ENCODE measurements at regions not wholly inside any gene's neighbourhood (a gene's known extent, or its start where the extent isn't known, plus 50 kb on each side); places are given as distances from the start of the nearest gene placed in this dataset.
"Not testable (repeated sequence)": the region's sequence is repeated elsewhere in the genome, so short reads cannot be mapped to it uniquely, and the experiment has no call there.

DNA sequence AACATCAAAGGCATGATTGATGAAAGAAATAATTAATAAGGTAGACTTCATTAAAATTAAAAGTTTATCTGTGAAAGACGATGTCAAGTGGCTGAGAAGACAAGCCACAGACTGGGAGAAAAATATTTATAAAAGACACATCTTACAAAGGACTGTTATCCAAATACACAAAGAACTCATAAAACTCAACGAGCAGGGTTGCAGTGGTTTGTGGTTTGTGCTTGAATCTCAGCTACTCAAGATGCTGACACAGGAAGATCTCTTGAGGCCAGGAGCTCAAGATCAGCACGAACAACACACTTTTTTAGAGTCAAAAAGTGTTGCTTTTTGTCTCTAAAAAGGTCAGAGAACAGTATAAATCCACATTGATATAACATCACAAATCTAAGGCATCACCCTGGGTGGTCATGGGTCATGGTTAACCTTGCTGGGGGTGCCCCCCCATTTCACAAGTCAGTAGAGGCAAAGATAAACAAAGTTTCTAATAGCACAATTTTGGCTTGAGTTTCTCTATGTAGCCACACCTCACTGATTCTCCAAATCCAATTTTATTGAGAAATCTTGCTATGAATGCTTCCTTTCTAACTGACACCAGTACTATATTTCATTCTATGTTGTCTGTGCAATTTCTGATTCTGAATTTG lies 342.9 kb upstream of the RPS23 start:
- DNase-seq (ENCODE audit: low read depth in 2 of 3, low spot score in 2 of 3), result no peak

DNA sequence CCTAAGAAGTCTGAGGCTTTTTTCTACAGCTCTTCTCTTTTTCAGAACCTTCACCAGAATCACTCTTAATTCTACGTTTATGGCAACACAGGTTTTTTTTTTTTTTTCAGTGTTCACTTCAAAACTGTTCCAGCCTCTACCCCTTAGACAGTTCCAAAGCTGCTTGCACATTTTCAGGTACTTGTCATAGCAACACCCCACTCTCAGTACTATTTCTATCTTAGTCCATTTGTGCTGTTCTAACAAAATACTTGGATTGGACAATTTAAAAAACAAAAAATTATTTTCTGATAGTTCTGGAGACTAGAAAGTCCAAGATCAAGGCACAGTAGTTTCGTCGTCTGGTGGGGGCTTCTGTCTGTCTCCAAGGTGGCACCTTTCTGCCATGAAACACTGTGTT lies 340.9 kb upstream of the RPS23 start:
- DNase-seq (ENCODE audit: low read depth in 2 of 3, low spot score in 2 of 3), result no peak

DNA sequence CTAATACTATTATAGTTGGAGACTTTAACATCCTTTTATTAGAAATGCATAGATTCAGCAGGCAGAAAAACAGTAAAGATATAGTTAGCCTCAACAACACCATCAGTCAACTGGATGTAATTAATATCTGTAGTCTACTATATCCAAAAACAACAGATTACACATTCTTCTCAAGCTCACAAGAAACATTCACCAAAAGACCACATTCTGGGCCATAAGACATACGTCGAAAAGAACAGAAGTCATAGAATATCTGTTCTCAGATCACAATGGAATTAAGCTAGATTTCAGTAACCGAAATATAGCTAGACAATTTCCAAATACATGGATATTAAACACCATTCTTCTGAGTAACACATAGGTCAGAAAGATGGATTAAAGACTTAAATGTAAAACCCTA lies 336.6 kb upstream of the RPS23 start:
- DNase-seq (ENCODE audit: low read depth in 2 of 3, low spot score in 2 of 3), result no peak

DNA sequence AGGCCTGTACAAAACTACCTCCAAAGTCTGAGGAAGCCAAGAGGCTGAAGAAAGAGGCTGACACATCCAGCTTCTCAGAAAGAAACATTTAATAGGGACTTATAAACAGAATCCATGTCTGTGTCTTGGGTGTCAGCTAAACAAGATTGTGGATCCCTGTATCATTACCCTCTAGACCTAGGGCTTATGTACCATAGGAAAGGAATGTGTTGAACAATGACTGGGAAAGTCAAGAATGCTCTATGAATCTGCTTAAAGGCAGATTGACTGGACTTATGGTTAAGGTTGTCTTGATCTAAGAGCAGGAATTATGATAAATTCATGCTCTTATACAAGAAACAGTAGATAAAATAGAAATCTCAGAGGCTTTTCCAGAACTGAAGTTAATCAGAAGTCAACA lies 335.7 kb upstream of the RPS23 start:
- no peak for DNase-seq (ENCODE audit: low read depth in 2 of 3, low spot score in 2 of 3)

DNA sequence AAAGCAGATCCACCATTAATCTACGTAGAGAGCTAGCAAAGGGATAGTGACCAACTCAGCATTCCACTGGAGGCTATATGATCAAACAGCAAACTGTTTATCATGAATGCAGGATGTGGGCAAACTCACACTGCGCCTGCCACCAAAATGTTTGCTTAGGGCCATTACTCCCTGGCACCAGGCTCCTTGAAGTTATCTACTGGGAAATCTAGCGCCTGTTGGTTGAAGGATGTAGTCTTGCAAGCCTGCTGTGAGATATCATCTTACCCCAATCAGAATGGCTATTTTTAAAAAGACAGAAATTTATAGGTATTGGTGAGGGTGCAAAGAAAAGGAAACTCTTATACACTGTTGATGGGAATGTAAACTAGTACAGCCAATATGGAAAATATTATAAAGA lies 332.5 kb upstream of the RPS23 start:
- DNase-seq (ENCODE audit: low read depth in 2 of 3, low spot score in 2 of 3), result no peak

DNA sequence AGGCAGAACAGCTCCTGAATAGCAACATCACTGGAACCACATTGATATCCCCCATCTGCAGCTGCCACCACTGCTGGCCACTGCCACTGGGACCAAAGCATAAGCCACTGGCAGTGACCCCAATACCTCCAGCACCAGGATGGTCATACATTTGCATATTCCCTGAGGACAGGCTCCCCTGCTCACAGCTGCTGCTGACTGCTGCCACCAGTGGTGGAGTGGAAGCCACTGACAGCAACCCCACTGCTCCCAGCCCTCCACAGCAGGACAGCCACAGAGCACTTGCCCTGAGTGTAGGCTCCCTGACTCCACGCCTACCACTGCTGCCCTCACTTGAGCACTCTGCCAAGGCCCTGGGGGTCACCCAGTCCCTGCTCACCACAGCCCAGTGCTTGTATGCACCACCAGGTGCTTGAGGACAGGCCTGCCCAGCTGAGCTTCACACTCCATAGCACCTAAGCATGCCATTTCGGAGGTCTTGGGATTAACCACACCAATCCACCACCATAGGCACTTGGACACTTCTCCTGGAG lies 327.4 kb upstream of the RPS23 start:
- DNase-seq (ENCODE audit: low read depth in 2 of 3, low spot score in 2 of 3), result no peak

DNA sequence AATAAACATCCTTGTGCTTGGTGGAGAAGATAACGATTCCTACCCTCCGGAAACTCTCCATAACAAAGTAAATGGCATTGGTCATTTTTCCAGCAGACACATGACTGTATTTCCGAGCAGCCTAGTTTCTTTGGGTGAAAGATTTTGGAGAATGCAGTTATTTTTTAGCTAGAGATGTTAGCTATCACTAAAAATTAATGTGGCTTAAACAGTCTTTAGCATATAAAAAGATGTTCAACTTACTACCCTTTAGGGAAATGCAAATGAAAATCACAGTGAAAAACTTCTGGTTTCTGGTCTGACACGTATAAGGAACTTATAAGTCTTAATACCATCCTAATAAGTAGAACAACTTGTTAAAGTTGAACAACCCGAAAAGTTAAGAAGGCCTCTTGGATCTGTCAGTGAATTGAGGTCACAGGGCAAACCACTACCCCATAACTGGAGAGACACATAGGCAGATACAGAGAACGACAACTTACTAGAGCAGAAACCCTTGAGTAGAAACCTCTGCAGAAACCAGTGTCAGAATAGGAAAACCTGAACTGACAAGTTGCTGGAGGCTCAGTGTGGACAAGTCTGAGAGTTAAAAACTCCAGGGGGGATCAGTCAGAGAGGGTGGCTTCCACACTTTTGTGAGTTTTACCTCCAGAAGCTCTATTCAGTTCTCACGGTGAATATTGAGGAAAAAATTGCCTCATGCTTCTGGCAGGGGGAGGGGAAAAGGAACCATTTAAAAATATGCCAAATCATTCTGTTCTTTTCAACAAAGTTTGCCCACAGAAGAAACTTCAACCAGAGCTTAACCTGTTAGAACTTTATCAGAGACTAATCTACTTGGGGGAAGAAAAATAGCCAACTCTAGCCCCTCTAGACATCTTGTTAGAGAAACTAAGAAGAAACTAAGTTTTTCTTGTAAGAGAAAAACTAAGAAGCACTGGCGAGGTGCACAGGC lies 325.2 kb upstream of the RPS23 start:
- DNase-seq (ENCODE audit: low read depth in 2 of 3, low spot score in 2 of 3), result no peak

DNA sequence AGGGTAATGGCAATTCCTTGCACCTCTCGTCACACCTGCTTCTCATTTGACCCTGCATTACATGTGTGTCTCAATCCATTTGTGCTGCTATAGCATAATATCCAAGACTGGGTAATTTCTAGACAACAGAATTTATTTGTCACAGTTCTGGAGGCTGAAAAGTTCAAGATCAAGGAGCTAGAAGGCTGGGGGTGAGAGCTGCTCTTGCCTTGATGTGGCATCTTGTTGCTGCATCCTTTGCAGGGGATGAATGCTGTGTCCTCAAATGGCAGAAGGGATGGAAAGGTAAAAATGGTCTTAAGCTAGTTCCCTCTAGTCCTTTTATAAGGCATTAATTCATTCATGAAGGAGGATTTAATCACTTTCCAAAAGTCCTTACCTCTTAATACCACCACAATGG lies 323.7 kb upstream of the RPS23 start:
- no peak for DNase-seq (ENCODE audit: low read depth in 2 of 3, low spot score in 2 of 3)

DNA sequence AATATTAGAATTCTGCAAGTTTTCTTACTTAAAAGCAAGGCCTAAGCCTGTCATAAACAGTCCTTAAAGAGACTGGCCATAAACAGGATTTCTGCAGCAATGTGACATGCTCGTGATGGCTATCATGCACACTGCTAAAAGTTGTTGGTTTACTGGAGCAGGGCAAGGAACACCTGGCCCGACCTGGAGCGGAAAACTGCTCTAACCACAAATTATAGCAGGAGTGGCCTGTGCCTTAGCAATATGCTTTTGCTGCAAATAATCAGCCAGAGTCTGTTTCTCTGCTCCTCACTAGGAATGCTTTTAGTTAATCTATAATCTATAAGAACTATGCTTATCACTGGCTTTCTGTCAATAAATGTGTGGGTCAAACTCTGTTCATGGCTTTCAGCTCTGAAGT lies 322.9 kb upstream of the RPS23 start:
- DNase-seq (ENCODE audit: low read depth in 2 of 3, low spot score in 2 of 3), result no peak

DNA sequence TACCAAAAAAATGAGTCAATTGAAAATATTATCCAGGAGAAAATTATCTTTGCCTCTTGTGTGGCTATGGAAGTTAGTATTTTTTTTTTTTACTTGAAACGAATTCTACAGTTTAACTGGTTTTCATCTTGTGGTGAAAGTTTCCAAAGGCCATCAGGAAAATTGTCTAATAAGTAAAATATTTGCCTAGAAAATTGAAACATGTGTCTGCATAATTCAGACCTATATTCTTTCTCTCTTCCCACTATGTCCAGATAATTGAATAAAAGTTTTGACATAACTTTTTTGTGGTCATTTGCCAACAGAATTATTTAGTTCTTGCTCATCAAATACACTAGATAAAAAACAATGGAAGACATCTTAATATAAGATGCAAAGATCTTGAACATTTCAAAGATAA lies 321.5 kb upstream of the RPS23 start:
- DNase-seq (ENCODE audit: low read depth in 2 of 3, low spot score in 2 of 3), result no peak

DNA sequence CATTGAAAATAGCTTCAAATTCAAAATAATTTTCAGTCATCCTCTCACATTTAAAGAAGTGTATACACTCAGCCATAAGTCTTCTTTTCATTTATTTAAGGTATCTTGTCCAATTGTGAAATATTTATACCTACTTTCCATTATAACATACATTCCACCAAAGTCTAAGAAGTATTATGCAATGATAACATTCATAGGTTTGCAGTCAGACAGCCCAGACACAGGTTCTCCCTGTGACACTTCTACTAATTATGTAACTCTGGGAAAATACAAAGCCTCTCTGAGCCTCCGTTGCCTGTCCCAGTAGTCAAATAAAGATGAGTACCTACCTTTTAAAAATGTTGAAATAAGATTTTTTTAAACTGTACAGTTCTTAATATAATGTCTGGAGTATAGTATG lies 320.9 kb upstream of the RPS23 start:
- no peak for DNase-seq (ENCODE audit: low read depth in 2 of 3, low spot score in 2 of 3)

DNA sequence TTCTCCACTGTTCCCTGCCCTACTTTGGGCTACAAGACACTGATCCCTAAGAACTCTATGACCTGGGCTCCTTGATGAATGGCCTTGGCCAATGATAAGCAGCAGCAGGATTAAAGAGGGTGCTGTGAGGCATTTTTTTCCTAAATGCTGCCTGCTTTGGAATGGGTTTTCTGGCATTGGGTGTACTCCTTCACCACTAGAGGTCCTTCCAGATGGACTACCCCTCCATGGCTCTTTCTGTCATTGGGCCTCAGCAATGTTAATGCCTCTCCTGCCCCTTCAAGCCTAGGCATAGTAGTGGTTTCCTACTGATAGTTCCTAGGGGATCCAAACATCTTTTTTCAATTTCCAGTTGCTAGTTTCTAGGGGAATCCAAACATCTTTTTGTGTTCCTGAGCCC lies 319.3 kb upstream of the RPS23 start:
- no peak for DNase-seq (ENCODE audit: low read depth in 2 of 3, low spot score in 2 of 3)

DNA sequence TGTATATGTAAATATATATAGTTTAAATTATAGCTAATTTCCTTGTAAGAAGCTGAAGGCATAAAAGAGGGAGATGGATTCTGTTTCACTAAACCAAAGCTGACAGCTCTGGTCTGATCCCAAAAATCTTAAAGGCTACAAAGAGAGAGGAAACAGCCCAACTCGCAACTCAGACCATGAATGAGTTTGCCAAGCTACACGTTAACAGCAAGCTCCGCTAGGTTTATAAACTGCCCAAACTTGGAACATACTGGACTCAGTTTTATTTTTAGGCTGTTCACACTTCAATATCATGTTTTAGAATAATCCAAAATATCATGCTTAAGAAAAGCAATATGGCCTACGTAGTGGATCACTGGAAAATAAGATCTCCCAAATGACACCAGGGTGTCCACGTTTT lies 318.3 kb upstream of the RPS23 start:
- no peak for DNase-seq (ENCODE audit: low read depth in 2 of 3, low spot score in 2 of 3)

DNA sequence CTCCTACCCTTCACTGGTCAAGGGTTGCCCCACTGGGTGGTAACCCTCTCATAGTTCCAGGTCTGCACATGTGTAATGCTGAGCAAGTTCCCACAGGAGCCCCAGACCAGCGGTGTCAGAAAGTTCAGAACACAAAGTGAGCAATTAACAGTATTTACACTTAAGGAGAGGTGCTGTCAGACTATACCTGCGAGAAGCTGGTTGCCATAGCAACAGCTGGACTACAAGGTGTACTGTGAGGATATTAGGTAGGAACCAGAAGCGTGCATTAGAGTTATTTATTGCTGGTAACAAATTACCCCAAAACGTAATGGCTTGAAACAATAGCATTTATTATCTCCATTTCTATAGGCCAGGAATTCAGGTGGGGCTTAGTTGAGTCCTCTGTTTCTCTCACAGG lies 317.0 kb upstream of the RPS23 start:
- no peak for DNase-seq (ENCODE audit: low read depth in 2 of 3, low spot score in 2 of 3)

DNA sequence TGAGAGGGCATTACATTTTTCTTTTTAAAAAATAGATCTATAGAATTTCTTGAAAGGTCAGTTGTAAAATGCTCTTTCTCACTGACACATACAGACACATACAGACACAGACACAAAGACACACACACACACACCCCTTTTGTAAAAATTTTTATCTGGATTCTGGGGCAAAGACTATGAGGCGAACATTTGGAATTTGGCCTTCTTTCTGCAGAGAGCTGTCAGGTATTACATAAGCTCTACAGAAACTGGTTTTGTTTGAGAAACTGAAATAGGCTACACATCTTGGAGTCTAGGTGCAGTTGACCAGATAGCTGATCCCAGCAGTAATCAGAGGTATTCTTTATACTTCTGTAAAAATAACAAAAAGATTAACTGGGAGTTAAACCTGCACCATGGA lies 315.9 kb upstream of the RPS23 start:
- DNase-seq (ENCODE audit: low read depth in 2 of 3, low spot score in 2 of 3), result no peak

DNA sequence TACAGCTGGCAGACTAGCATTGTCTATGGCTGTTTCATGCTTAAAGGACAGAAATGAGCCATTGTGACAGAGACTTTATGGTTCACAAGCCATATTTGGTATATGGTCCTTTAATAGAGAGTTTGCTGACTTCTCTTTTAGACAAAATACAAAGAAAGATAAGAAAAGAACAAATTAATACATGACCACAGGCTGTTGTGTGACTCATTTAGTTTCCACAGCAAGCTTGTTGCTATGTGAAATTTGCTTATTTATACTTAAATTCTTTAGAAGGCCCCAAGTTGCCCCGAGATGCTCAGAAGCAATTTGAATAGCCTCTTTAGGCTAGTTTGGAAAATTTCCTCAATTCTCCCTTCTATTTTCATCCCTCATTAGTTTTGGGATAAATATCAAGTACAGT lies 315.3 kb upstream of the RPS23 start:
- DNase-seq (ENCODE audit: low read depth in 2 of 3, low spot score in 2 of 3), result no peak

DNA sequence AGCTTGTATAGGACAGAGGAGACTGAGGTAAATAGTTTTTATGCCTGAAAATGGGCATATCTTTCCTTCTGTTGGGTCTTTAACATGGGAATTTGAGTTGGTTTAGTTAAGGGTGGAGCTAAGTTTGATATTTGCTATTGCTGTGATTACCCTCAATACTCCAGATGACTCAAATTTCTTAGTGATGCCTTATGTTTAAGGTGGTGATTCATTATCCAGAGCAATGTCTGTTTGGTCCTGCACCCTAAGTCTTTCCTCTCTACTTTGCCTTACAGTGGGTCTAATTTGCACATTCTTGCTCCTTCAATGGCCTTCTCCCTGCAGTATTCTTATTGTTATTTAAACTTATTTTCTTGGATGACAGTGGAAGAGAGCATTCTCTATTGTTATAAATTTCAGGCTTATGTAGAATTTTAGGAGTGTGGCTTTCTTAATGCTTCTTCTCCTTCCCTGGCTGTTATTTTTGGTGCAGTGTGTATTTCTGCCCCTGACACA lies 312.9 kb upstream of the RPS23 start:
- no peak for DNase-seq (ENCODE audit: low read depth in 2 of 3, low spot score in 2 of 3)

DNA sequence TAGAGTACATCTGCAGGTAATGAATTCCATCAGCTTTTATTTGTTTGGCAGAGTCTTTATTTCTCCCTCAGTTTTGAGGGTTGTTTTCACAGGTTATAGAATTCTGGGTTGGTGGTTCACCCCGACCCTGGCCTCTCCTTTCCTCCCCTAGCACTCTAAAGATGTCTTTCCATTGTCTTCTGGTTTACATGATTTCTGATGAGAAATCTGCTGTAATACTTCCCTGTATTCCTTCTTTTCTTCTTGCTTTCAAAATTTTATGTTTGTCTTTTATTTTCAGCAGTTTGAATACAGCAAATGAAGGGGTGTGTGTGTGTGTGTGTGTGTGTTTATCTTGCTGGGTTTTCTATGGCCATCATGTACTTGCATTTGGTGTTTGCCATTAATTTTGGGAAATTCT lies 312.0 kb upstream of the RPS23 start:
- no peak for DNase-seq (ENCODE audit: low read depth in 2 of 3, low spot score in 2 of 3)

DNA sequence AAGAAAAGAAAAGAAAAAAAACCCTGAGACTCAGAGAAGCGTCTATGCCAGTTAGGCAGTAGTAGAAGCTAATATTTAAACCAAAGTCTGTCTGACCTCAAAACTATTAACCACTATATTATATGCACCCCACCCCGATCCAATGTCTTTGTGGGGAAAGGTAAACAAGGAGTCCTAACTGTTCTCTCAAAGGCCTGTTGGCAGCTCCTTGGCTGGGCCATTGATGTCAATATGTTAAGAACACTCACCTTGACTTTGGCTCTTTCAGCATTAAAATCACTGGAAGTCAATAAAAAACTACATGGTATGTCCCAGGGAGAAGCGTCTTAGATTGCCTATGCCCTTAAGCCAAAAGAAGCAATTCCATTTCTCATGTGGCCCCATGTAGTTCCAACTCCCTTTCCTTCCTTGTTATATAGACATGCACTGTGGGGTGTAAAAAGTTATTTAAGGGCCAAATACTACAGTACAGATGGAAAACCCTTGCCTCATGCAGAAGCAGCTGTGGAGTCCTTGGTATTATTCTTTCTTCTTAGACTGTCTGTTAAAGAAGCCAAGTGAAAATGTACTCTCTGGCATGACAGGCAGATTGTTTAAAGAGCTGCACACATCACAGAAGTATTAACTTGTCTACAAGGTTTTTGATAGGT lies 308.6 kb upstream of the RPS23 start:
- DNase-seq (ENCODE audit: low read depth in 2 of 3, low spot score in 2 of 3), result no peak

DNA sequence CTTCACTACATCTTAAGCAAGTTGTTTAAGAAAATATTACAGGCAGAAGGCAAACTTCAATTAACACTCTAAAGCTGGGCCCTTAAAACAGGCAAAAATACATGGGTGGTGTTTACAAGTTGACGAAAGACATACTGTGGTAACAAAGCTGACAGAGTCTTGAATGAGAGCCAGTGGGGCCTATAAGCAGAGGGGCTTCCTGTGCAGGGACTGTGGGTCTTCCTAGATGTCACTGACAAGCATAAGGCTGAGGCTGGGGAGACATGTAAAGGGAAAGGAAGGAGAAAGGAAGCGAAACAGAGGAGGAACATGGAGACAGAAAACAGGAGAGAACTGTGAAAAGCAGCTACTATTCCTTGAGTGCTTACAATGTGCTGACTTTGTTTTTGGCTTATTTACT lies 308.0 kb upstream of the RPS23 start:
- DNase-seq (ENCODE audit: low read depth in 2 of 3, low spot score in 2 of 3), result no peak

DNA sequence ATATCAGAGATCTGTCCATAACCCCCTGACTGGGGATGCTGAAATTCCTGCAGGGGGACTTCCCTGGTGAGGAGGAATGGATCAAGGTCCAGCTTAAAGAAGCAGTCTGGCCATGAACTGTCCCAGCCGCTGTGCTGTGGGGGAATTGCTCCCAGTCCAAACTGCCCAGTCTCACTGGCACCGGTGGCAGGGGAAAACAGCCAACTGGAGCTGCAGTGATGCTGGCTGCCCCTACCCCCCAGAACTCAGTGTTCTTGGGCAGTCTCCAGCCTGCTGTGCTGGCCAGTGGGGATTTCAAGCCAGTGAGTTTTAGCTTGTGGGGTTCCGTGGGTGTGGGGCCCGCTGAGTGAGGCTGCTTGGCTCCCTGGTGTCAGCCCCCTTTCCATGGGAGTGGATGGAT lies 306.5 kb upstream of the RPS23 start:
- DNase-seq (ENCODE audit: low read depth in 2 of 3, low spot score in 2 of 3), result no peak

DNA sequence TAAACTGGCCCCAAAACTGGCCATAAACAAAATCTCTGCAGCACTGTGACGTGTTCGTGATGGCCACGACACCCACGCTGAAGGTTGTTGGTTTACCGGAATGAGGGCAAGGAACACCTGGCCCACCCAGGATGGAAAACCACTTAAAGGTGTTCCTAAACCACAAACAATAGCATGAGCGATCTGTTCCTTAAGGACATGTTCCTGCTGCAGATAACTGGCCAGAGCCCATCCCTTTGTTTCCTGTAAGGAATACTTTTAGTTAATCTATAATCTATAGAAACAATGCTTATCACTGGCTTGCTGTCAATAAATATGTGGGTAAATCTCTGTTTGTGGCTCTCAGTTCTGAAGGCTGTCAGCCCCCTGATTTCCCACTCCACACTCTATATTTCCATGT lies 305.2 kb upstream of the RPS23 start:
- DNase-seq (ENCODE audit: low read depth in 2 of 3, low spot score in 2 of 3), result not testable (repeated sequence)

All from activated CD8-positive, alpha-beta memory T cell treated with anti-CD3 and anti-CD28 coated beads for 48 hours (primary cell).